ENCODE measurements at regions not wholly inside any gene's neighbourhood (a gene's known extent, or its start where the extent isn't known, plus 50 kb on each side); places are given as distances from the start of the nearest gene placed in this dataset.

DNA sequence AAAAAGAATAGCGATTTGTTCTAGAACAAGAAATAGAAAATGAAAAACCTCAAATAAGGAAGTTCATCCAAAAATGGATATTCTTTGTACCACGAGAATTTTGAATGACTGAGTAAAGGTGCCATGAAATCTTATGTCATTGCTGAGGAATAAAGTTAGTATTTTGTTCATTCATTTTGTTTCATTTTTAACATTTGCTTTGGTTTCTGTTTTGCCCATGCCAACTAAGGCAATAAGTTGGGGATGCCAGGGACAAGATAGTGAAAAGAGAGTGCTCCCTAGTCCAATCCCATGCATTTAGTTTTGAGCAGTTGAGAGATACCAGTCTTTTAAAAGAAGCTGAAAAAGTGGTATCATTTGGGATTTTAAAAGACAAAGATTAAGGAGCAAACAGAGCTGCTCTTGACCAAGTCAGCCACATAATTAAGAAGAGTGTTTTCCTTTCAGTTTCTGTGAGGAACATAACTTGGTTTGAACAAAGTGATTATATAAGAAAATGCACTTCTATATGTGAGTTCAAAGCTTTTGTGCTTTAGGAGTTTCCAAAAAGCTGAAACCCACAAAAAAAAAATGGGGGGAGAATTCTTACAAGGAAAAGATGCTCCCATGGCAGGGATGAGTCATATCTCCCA lies 201.4 kb downstream of the PLOD2 start:
- DNase-seq (no peak), ATAC-seq (no peak)
- intact Hi-C loops (cut with DNase I), result no loop called here
- Histone ChIP-seq H3K4me3 (no peak overlapping the region), H3K4me1 (no peaks in the 10 kb centered on the region), H3K27me3 (ENCODE audit: low read depth) (no peaks in the 10 kb centered on the region), H3K27ac (no peak overlapping the region), H3K36me3 (no peaks in the 10 kb centered on the region), H3K9me3 (no peaks in the 10 kb centered on the region)
- TF ChIP-seq, protein P1, sequence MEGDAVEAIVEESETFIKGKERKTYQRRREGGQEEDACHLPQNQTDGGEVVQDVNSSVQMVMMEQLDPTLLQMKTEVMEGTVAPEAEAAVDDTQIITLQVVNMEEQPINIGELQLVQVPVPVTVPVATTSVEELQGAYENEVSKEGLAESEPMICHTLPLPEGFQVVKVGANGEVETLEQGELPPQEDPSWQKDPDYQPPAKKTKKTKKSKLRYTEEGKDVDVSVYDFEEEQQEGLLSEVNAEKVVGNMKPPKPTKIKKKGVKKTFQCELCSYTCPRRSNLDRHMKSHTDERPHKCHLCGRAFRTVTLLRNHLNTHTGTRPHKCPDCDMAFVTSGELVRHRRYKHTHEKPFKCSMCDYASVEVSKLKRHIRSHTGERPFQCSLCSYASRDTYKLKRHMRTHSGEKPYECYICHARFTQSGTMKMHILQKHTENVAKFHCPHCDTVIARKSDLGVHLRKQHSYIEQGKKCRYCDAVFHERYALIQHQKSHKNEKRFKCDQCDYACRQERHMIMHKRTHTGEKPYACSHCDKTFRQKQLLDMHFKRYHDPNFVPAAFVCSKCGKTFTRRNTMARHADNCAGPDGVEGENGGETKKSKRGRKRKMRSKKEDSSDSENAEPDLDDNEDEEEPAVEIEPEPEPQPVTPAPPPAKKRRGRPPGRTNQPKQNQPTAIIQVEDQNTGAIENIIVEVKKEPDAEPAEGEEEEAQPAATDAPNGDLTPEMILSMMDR (IDR thresholded peaks at IDR 0.05), result no peak

DNA sequence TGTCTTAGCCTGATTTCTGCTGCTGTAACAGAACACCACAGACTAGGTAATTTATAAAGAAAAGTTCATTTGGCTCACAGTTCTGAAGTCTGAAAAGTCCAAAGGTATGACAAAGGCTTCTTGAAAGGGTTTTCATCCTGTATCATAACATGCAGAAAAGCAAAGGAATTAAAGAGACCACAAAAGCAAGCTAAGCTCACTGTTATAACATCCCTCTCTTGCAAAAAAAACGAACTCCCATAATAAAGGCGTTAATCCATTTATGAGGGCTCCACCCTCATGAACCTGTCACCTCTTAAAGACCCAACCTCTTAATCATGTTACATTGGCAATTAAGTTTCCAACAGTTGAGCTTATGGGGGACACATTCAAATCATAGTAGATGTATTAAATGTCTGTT lies 197.9 kb downstream of the PLOD2 start:
- TF ChIP-seq, protein P1 (IDR thresholded peaks at IDR 0.05), result no peak
- Histone ChIP-seq H3K4me1 (no peaks in the 10 kb centered on the region), H3K36me3 (no peaks in the 10 kb centered on the region), H3K27ac (no peak overlapping the region), H3K27me3 (ENCODE audit: low read depth) (no peaks in the 10 kb centered on the region), H3K9me3 (no peaks in the 10 kb centered on the region), H3K4me3 (no peak overlapping the region)
- no peak for DNase-seq
- intact Hi-C loops (cut with DNase I), result no loop called here
- no peak for ATAC-seq

DNA sequence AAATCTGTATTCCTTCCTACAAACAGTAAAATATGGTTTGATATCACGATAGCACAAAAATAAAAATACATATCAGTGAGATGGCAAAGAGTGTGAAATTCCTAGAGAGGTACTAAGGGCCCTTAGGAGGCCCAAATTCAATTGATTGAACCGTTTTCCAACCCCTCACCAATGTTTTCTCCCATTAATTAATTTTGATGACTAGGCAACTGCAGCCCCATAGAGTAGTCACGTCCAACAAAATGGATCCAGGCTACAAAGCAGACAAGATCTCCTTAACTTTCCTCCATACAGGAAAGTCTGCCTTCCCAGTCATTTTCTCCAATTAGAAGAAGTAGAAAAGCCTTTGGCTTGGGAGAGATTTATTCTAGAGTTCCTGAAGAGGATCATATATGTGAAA lies 193.9 kb downstream of the PLOD2 start:
- TF ChIP-seq, protein P1 (IDR thresholded peaks at IDR 0.05), result no peak
- ATAC-seq, result no peak
- H3K36me3 ChIP-seq, result no peaks in the 10 kb centered on the region

DNA sequence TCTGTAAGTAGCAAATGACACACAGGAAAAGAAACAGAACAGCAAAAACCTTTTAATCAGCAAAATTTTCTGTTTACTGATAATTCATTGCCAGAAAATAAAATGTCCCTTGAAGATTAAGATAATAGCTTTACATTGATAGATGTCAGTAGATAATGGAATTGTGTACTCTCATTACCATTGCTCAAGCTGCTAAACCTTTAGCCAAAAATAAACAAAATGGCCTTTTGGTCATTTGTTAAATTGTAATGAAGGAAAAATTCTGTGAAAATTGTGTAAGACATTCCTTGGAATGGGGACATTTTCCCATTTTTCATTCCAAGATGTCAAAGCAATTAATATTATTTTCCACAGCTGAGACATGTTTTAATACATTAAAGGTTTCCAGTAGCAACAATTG lies 189.8 kb downstream of the PLOD2 start:
- Histone ChIP-seq H3K9me3 (no peaks in the 10 kb centered on the region), H3K27me3 (ENCODE audit: low read depth) (no peaks in the 10 kb centered on the region), H3K4me1 (no peaks in the 10 kb centered on the region), H3K4me3 (no peak overlapping the region), H3K36me3 (no peaks in the 10 kb centered on the region), H3K27ac (no peak overlapping the region)
- intact Hi-C loops (cut with DNase I), result no loop called here
- ATAC-seq (no peak), DNase-seq (no peak)
- TF ChIP-seq, protein P1 (IDR thresholded peaks at IDR 0.05), result no peak

More for the DNA sequence above, 193.9 kb downstream of the PLOD2 start:
- no peaks in the 10 kb centered on the region for H3K27me3 ChIP-seq (ENCODE audit: low read depth)
- H3K27ac ChIP-seq, result no peak overlapping the region
- H3K9me3 ChIP-seq, result no peaks in the 10 kb centered on the region
- intact Hi-C loops (cut with DNase I), result no loop called here
- no peak for DNase-seq
- H3K4me3 ChIP-seq, result no peak overlapping the region
- H3K4me1 ChIP-seq, result no peaks in the 10 kb centered on the region

DNA sequence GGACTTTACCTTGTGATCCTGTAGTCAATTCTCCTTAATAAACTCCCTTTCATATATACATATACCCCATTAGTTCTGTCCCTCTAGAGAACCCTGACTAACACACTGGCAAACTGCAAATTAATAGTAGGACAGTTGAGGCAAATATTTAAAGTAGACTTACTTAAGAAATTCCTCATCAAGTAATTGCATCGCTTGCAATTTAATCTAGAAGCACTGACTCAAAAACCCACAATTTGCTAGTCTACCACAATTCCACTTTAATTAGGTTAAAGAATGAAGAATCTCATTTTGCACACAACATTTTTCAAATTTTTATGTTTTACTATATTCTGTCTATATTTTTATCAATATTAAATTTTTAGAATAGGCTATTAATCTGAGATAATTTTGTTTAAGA lies 188.1 kb downstream of the PLOD2 start:
- intact Hi-C loops (cut with DNase I), result no loop called here
- no peak overlapping the region for H3K27ac ChIP-seq
- H3K4me1 ChIP-seq, result no peaks in the 10 kb centered on the region
- ATAC-seq (no peak), DNase-seq (no peak)
- H3K4me3 ChIP-seq, result no peak overlapping the region
- H3K36me3 ChIP-seq, result no peaks in the 10 kb centered on the region
- H3K9me3 ChIP-seq, result no peaks in the 10 kb centered on the region
- TF ChIP-seq, protein P1 (IDR thresholded peaks at IDR 0.05), result no peak
- no peaks in the 10 kb centered on the region for H3K27me3 ChIP-seq (ENCODE audit: low read depth)

Measured in lower lobe of right lung (tissue), 2 donors.